ENCODE measurements at regions not wholly inside any gene's neighbourhood (a gene's known extent, or its start where the extent isn't known, plus 50 kb on each side); places are given as distances from the start of the nearest gene placed in this dataset.

DNA sequence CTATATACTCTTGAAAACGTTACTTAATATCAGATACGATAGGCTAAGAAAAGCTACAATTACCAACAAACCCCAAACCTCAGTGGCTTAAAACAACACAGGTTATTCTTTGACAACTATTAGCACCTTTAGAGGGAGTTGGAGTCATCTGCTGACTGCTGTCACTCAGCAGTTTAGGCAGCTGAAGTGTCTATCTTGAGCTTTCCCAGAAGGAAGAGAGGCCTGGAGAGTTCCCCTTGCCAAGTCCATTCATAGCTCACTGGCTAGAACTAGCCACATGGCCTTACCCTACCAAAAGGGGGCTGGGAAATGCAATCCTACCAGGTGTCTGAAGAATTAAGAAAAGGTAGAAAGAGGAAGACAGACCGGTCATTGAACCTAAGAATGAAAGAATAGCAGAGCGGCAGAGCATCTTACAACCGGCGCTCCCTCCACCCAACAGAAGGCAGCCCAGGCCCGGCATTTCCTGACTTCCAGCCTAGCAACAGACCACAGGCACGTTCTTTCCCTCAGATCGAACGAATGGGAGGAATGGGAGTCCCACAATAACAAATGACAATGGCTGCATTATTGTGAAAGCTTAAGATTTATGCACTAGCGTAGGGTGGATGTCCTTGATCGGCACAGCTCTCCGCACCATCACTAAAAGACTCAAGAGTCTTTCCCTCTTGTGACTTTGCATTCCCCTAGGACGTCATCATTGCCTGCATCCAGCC is 211.2 kb upstream of the CTAGE1 start:
- DNase-seq, result no peak

DNA sequence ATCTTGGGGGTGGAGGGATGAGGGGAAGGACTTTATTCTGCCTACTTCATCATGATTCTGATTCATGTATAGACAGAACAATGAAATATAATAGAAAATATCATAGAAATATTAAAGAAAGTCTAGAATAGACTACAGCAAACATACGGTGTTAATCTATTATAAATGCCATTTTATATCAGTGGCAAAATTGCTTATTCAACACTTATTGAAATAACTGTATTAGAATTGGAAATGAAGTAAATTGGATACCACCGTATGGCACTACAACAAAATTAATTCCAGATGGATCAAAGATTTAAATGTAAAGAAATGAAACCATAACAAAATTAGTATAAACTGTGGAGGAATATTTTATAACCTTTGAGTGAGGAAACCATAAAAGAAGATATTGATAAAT is 213.3 kb upstream of the CTAGE1 start:
- DNase-seq, result no peak

DNA sequence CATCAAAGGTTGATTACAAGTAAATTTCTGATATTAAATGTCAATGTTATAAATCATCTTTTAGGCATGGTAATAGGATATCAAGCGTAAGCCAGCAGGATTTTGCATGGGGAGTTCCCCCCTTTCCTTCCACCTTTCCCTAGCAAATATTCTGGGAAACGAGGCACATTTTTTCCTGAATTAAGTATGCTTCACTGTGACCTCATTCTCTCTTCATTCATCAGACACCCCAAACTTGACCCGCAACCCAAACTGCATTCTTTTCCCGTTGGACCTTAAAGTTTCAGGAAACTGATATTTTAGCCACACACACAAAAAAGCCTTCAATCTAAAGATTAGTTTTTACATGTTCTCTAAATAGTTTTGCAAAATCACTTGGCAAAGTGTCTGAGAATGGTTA is 214.5 kb upstream of the CTAGE1 start:
- DNase-seq, result no peak

GRCh38 chr18:22634464-22634863 is 216.7 kb upstream of the CTAGE1 start:
- DNase-seq, result no peak

GRCh38 chr18:22637787-22638186 is 220.1 kb upstream of the CTAGE1 start:
- DNase-seq, result no peak

GRCh38 chr18:22639026-22639463 is 221.3 kb upstream of the CTAGE1 start:
- DNase-seq, result no peak

- DNase-seq, result no peak
These were observed 221.8 kb upstream of the CTAGE1 start for GRCh38 chr18:22639561-22639960.

GRCh38 chr18:22640281-22640842 is 222.6 kb upstream of the CTAGE1 start:
- peak in 1 of 2 experiments; percentile 1 for DNase-seq

- DNase-seq, result no peak
These were observed 224.2 kb upstream of the CTAGE1 start for GRCh38 chr18:22641958-22642357.

DNA sequence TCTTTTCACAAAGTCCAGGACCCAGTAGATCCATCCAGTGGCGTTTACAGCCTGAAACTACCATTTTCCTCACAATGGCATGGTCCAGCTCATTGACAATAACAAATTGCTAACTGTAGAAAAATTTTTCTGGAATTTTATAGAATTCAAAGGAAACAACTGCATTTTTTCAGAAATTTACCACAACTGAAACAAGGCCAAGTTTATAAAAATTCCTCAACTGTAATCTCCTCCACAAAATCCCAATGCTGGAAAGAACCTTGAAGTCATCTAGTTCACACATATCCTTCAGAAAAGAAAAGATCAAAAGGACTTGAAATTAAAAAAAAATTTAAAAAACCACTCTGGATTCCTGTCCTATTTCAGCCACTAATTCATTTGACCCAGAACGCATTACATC is 226.0 kb upstream of the CTAGE1 start:
- no peak for DNase-seq

- DNase-seq, result no peak
These were observed 232.5 kb upstream of the CTAGE1 start for GRCh38 chr18:22650247-22650646.

- DNase-seq, result no peak
These were observed 239.9 kb upstream of the CTAGE1 start for GRCh38 chr18:22657619-22658018.

GRCh38 chr18:22658318-22658717 is 240.6 kb upstream of the CTAGE1 start:
- no peak for DNase-seq

GRCh38 chr18:22663378-22663777 is 245.7 kb upstream of the CTAGE1 start:
- DNase-seq, result no peak

- no peak for DNase-seq
These were observed 248.8 kb upstream of the CTAGE1 start for GRCh38 chr18:22666411-22666940.

GRCh38 chr18:22667156-22667555 is 249.4 kb upstream of the CTAGE1 start:
- no peak for DNase-seq

- no peak for DNase-seq
These were observed 250.1 kb upstream of the CTAGE1 start for GRCh38 chr18:22667616-22668422.

DNA sequence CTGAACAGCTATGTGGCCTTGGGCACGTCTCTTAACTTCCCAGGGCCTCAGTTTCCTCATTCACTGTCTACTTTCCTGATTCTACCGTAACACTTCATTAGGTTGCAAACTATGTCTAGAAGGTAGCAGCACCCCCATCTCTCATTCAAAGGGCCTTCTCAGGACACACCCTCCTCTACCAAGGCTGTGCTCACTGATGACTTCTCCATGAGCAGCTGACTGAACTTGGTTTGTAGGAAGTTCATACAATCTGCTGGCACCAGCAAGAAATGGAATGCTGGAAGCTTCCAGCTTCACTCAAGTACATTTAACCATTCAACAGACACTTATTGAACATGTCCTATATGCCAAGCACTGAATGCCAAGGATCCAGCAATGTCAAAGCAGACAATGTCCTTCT is 250.8 kb upstream of the CTAGE1 start:
- no peak for DNase-seq

GRCh38 chr18:22670914-22671313 is 253.2 kb upstream of the CTAGE1 start:
- no peak for DNase-seq

DNA sequence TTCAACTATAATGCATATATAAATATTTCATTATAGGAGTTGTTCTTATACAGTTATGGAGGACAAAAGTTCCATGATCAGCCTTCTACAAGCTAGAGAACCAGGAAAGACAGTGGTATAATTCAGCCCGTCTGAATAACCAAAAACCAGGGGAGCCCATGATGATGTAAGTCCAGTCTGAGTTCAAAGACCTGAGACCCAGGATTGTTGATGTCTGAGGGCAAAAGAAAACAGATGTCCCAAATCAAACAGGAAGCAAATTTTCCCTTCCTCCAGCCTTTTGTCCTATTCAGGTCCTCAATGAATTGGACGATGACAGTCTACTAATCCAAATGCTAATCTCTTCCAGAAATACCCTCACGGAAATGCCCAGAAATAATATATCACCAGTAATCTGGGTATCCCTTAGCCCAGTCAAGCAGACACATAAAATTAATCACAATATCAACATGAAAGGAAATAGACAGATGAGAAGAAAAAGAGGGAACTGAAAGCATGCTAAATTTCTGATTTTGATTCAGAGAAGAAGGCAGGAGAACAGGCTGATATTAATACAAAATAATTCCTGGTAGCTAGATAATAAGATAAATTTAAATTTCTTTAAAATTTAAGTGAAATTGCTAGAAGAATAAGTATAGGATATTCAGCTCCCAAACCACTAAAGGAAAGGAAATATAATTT is 255.6 kb upstream of the CTAGE1 start:
- DNase-seq, result no peak

- DNase-seq, result no peak
These were observed 256.6 kb upstream of the CTAGE1 start for GRCh38 chr18:22674272-22674671.

- DNase-seq, result no peak
These were observed 257.3 kb upstream of the CTAGE1 start for GRCh38 chr18:22675006-22675405.

- DNase-seq, result no peak
These were observed 256.7 kb upstream of the RBBP8 start for GRCh38 chr18:22676423-22676822.

All from NCI-H526 (cell line).